GM12891 (cell line): ENCODE measurements at regions not wholly inside any gene's neighbourhood (a gene's known extent, or its start where the extent isn't known, plus 50 kb on each side); places are given as distances from the start of the nearest gene placed in this dataset.

Experiments used
- PAX5 ChIP-seq: IDR thresholded peaks from 2 replicates; pipeline ENCODE4 v1.6.1; 2011; ENCODE audit warnings: low read length, moderate library complexity, mild to moderate bottlenecking; ENCODE audit not compliant: insufficient read depth, severe bottlenecking
- POLR2A ChIP-seq: IDR thresholded peaks from 2 replicates; pipeline ENCODE4 v1.6.1; 2011; ENCODE audit warnings: low read depth, low read length, control low read depth
- POLR2AphosphoS5 ChIP-seq: IDR thresholded peaks from 2 replicates; pipeline ENCODE4 v1.6.1; 2011; ENCODE audit warnings: low read depth, low read length, control low read depth
- POU2F2 ChIP-seq: IDR thresholded peaks from 2 replicates; pipeline ENCODE4 v1.6.1; 2011; ENCODE audit warnings: low read depth, mild to moderate bottlenecking, control low read depth, low read length, moderate library complexity
- SPI1 ChIP-seq: IDR thresholded peaks from 2 replicates; pipeline ENCODE4 v1.6.1; 2011; ENCODE audit warnings: low read depth, low read length, control low read depth
- TAF1 ChIP-seq: IDR thresholded peaks from 2 replicates; pipeline ENCODE4 v1.6.1; 2011; ENCODE audit warnings: low read depth, low read length, control low read depth

DNA sequence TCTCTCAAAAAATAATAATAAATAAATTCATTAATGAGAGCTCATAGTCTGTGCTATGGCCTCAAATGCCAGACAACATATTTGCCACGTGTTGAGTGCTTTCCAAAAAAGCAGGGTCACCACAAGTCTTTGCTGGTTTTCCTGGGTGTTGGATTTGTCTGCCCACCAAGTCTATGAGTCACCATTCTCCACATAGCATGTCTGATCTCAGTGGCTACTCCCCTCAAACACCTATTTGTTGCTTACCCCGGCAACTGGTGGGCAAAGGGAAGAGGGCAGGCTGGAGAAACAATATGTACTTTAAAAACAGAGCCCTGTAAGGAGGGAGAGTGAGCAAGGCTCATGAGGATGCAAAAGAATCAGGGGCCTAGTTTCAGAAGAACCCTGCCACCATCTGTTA, 120.0 kb upstream of the ARRDC4 start:
- TF ChIP-seq TAF1 (no peak), POLR2A (no peak), POLR2AphosphoS5 (no peak), SPI1 (no peak), PAX5 (no peak), POU2F2 (no peak)
